GM12872 (cell line): ENCODE measurements at regions not wholly inside any gene's neighbourhood (a gene's known extent, or its start where the extent isn't known, plus 50 kb on each side); places are given as distances from the start of the nearest gene placed in this dataset.

Experiments used
- CTCF ChIP-seq: IDR thresholded peaks from 3 replicates; pipeline ENCODE4 v1.5.1; 2011; ENCODE audit warnings: low read depth, mild to moderate bottlenecking, low read length, moderate library complexity; ENCODE audit not compliant: insufficient read depth

GRCh38 chr15:88312941-88313579, 56.5 kb upstream of the NTRK3 start:
- TF ChIP-seq CTCF = no peak

GRCh38 chr15:88309363-88309762, 52.8 kb upstream of the NTRK3 start:
- no peak for TF ChIP-seq CTCF

- no peak for TF ChIP-seq CTCF
Measured at GRCh38 chr15:88307344-88307743, 50.8 kb upstream of the NTRK3 start.
